ENCODE measurements at regions not wholly inside any gene's neighbourhood (a gene's known extent, or its start where the extent isn't known, plus 50 kb on each side); places are given as distances from the start of the nearest gene placed in this dataset. TPM values are rescaled to one million over a fixed set of nuclear protein-coding genes. Genes with fewer than 3 reads are reported as not detected.

DNA sequence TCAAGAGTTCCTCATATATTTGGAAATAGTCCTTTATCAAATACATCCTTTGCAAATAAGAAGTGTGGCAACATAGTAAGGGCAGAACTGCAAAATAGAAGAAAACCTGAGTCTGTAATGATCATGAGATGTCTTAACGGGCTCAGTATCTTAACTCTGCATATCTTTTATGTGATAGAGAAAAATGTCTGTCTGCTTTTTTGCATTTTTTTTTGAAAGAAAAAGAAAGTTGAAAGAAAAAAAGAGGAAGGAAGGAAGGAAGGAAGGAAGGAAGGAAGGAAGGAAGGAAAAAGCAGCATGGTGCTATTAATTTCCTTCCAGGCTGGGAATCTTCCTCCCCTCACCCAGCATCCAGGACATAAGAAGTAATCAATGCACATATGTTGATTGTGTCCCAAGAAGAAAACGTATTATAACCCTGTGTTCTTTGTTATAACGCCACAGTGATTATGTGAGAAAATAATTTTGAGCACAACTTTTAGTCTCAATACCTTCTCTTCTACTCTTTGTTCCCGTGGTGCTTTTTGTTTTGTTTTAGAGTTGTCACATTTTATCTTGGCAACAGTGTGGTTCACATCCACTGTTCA, 58.7 kb upstream of the PCSK2 start:
- H3K27me3 ChIP-seq: no peaks in the 10 kb centered on the region
- H3K4me1 ChIP-seq: peaks cover 9% of the 10 kb centered on the region
- no peaks in the 10 kb centered on the region for H3K36me3 ChIP-seq
- no peaks in the 10 kb centered on the region for H3K9me3 ChIP-seq
- intact Hi-C loops (cut with DNase I): no loop called here
- H3K27ac ChIP-seq: no peak overlapping the region
- H3K4me3 ChIP-seq: no peak overlapping the region
- TF ChIP-seq POLR2AphosphoS5 (IDR thresholded peaks at IDR 0.05; ENCODE audit: insufficient read depth in 1 of 2, low read depth in 1 of 2) (no peak), POLR2A (IDR thresholded peaks at IDR 0.05) (no peak)
- TF ChIP-seq, protein P1, sequence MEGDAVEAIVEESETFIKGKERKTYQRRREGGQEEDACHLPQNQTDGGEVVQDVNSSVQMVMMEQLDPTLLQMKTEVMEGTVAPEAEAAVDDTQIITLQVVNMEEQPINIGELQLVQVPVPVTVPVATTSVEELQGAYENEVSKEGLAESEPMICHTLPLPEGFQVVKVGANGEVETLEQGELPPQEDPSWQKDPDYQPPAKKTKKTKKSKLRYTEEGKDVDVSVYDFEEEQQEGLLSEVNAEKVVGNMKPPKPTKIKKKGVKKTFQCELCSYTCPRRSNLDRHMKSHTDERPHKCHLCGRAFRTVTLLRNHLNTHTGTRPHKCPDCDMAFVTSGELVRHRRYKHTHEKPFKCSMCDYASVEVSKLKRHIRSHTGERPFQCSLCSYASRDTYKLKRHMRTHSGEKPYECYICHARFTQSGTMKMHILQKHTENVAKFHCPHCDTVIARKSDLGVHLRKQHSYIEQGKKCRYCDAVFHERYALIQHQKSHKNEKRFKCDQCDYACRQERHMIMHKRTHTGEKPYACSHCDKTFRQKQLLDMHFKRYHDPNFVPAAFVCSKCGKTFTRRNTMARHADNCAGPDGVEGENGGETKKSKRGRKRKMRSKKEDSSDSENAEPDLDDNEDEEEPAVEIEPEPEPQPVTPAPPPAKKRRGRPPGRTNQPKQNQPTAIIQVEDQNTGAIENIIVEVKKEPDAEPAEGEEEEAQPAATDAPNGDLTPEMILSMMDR (IDR thresholded peaks at IDR 0.05): no peak
- DNase-seq (ENCODE audit: extremely low spot score in 2 of 2): no peak

DNA sequence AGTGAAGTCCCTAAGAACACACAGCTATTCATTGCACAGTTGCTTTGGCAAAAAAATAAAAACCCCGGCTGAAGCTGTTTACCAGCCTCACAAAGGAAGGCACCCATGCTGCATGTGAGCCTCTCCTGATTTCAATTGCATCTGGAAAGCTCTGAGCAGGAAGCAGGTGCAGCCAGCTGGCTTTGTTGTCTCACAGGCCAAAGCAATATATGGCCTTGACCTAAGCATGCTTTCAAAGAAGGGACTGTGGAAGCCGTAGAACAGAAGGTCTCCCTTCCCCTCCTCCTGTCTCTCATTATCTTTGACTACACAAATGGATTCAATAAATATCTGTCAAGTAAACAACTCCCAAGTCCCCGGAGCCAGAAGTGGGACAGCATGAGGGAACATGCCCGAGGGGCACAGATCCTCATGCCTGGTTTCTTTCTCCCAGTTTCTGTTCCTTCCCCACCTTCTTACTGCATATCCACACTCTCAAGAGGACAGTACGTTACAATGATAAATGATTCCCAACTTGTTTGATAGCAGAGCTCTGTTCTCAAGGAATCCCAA, 57.2 kb upstream of the PCSK2 start:
- no peak overlapping the region for H3K4me3 ChIP-seq
- no peak for DNase-seq (ENCODE audit: extremely low spot score in 2 of 2)
- H3K9me3 ChIP-seq: no peaks in the 10 kb centered on the region
- intact Hi-C loops (cut with DNase I): no loop called here
- TF ChIP-seq POLR2A (IDR thresholded peaks at IDR 0.05) (no peak), POLR2AphosphoS5 (IDR thresholded peaks at IDR 0.05; ENCODE audit: insufficient read depth in 1 of 2, low read depth in 1 of 2) (no peak)
- TF ChIP-seq, protein P1 (IDR thresholded peaks at IDR 0.05): no peak
- H3K4me1 ChIP-seq: peaks cover 9% of the 10 kb centered on the region
- no peaks in the 10 kb centered on the region for H3K36me3 ChIP-seq
- H3K27ac ChIP-seq: no peak overlapping the region
- H3K27me3 ChIP-seq: no peaks in the 10 kb centered on the region

DNA sequence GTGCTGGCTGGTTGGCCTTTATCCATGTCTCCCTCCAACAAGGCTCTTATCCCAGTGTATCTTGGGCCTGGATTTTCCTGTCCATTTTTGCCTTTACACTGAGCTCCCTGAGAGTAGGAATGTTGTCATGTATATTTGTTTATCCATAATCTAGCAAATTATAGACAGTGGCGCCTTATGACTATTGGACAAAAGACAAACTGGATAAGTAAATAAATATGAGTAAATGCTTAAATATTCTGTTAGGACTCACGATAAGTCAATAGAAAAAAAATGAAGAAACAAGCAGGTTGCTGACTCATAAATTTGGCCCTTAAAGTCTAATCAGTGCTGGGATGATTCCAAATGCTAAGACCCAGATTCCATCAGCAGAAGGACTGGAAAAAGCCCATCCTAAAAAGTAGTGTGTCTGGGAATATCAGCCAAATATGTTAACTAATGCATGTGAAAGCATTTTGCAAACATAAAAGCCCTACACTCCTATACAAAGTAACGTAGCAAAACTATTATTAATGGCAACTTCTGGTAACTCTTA, 55.0 kb upstream of the PCSK2 start:
- Histone ChIP-seq H3K36me3 (no peaks in the 10 kb centered on the region), H3K9me3 (no peaks in the 10 kb centered on the region), H3K27ac (no peak overlapping the region), H3K27me3 (no peaks in the 10 kb centered on the region), H3K4me1 (peaks cover 9% of the 10 kb centered on the region), H3K4me3 (no peak overlapping the region)
- intact Hi-C loops (cut with DNase I): no loop called here
- TF ChIP-seq POLR2A (IDR thresholded peaks at IDR 0.05) (no peak), POLR2AphosphoS5 (IDR thresholded peaks at IDR 0.05; ENCODE audit: insufficient read depth in 1 of 2, low read depth in 1 of 2) (no peak)
- TF ChIP-seq, protein P1 (IDR thresholded peaks at IDR 0.05): no peak
- no peak for DNase-seq (ENCODE audit: extremely low spot score in 2 of 2)

- H3K4me3 ChIP-seq: no peak overlapping the region
- intact Hi-C loops (cut with DNase I): no loop called here
Measured at GRCh38 chr20:17172836-17173516, 53.9 kb upstream of the PCSK2 start.

More at GRCh38 chr20:17172836-17173516, 53.9 kb upstream of the PCSK2 start:
- no peak for DNase-seq (ENCODE audit: extremely low spot score in 2 of 2)
- H3K4me1 ChIP-seq: peaks cover 9% of the 10 kb centered on the region
- H3K9me3 ChIP-seq: no peaks in the 10 kb centered on the region
- H3K36me3 ChIP-seq: no peaks in the 10 kb centered on the region
- TF ChIP-seq POLR2AphosphoS5 (IDR thresholded peaks at IDR 0.05; ENCODE audit: insufficient read depth in 1 of 2, low read depth in 1 of 2) (no peak), POLR2A (IDR thresholded peaks at IDR 0.05) (no peak)
- TF ChIP-seq, protein P1 (IDR thresholded peaks at IDR 0.05): no peak
- H3K27me3 ChIP-seq: no peaks in the 10 kb centered on the region
- H3K27ac ChIP-seq: no peak overlapping the region

Small RNAs in the stretch of these regions (small RNA-seq; reads per million reads assigned to genes)
- not detected for gene RF00012

All from vagina (tissue), 2 donors.